ENCODE measurements at regions not wholly inside any gene's neighbourhood (a gene's known extent, or its start where the extent isn't known, plus 50 kb on each side); places are given as distances from the start of the nearest gene placed in this dataset.

- TF ChIP-seq CTCF (IDR thresholded peaks at IDR 0.05) (no peak), POLR2A (IDR thresholded peaks at IDR 0.05) (no peak)
Observed at GRCh38 chr7:51459809-51460208, 143.2 kb upstream of the COBL start.

Data from body of pancreas (tissue), 4 donors.